HCEC 1CT (cell line): ENCODE measurements at regions not wholly inside any gene's neighbourhood (a gene's known extent, or its start where the extent isn't known, plus 50 kb on each side); places are given as distances from the start of the nearest gene placed in this dataset.
"Not testable (repeated sequence)": the region's sequence is repeated elsewhere in the genome, so short reads cannot be mapped to it uniquely, and the experiment has no call there.

Source experiments
- DNase-seq: peaks from one replicate; pipeline ENCODE4 v3.0.0-alpha.2; 2017

DNA sequence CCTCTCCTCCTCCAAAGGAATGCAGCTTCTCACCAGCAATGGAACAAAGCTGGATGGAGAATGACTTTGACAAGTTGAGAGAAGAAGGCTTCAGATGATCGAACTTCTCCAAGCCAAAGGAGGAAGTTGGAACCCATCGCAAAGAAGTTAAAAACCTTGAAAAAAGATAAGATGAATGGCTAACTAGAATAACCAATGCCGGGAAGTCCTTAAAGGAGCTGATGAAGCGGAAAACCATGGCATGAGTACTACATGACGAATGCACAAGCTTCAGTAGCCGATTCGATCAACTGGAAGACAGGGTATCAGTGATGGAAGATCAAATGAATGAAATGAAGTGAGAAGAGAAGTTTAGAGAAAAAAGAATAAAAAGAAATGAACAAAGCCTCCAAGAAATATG lies 629.2 kb upstream of the PABPC4L start:
- not testable (repeated sequence) for DNase-seq

DNA sequence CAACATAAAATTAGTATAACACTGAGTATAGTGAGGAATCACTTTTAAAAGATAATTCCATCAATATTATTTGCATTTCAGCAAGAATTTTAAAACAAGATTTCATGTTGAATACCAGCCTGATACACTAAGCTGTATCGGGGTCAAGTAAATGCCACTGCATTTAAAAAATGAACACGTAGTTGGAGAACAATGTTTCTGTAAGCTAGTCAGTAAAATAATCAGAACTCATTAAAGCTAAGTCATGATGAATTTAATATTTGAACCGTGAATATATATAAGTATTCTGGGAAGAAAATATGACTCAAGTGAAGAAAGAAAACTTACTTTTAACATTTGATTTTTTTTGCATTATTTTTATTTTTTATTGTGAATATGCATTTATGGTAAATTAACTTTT lies 611.0 kb upstream of the PABPC4L start:
- DNase-seq = no peak

DNA sequence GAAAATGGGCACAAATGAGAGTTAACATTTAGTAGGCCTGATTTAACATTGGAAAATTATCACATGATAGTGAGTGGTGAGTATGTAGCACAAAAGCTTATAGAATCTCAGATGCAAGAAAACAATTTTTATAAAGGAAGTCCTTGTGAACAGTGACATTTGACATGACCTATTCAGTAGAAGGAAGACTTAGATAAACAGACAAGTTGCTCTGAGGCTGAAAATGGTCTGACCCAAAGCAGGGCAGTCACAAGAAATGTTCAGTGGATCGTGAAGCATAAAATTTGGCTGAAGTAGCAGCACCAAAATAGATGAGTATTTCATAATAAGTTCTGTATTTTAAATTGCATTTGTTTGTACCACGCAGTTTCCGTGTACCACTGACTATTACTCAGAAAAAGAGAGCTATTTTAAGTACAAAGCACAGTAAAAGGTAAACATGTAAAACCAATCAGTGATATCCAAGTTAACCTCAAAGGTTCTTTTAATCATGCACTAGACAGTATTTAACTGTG lies 605.7 kb upstream of the PABPC4L start:
- DNase-seq = no peak

DNA sequence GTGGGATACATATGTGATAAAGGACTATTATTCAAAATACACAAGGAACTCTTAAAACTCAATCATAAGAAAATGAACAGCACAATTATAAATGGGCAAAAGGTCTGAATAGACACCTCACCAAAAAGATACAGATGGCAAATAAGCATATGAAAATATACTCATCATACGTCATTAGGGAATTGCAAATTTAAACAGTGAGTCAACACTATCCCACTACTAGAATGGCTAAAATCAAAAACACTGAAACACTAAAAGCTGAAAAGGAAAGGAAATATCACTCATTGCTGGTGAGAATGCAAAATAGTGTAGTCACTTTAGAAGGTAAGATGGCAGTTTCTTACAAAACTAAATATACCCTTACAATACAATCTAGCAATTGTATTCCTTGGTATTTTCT lies 597.0 kb upstream of the PABPC4L start:
- no peak for DNase-seq

DNA sequence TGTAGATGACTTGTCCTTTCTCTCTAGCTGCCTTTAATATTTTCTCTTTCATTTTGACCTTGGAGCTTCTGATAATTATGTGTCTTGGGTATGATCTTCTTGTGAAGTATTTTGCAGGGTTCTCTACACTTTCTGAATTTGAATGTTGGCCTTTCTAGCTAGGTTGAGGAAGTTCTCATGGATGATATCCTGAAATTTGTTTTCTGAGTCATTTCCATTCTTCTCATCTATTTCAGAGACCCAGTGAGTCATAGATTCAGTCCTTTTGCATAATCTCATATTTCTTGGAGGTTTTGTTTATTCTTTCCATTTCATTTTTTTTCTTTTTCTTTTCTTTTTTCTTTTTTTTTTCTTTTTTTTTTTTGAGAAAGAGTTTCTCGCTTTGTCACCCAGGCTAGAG lies 585.7 kb upstream of the PABPC4L start:
- DNase-seq = peak; percentile 7

DNA sequence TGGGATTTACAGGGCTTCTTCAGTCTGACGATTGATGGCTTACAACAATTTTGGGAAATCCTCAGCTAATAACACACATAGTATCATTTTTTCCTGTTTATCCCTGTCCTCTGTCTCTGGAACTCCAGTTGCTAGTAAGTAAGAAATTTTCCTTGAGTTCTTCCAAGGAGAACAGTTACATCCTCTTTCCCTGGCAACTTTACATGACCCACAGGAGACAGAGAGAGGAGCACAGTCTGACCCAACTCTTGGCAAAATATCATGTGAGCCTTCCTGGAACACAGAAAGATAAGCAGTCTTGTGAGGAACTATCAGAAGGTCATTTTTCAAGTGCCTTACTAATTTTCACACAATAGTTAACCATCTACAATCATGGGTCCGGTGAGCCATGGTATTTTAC lies 578.7 kb upstream of the PABPC4L start:
- DNase-seq = no peak

DNA sequence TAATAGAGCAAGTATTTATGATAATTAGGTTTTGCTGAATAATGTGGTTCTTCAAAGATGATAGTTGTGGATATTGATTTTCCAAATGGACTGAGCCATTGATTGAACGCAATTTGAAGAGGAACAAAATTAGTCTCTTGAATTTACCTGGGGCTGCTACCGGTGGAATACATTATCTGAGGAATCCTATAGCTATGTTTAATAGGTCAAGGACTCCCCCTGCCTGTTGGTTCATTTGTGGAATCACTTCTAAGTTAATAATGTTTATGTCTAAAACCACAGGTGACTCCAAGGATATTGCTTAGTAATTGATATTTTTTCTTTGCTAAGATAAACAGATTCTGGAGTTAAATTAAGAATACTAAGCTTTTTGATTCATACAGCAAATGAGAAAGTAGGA lies 576.0 kb upstream of the PABPC4L start:
- no peak for DNase-seq

DNA sequence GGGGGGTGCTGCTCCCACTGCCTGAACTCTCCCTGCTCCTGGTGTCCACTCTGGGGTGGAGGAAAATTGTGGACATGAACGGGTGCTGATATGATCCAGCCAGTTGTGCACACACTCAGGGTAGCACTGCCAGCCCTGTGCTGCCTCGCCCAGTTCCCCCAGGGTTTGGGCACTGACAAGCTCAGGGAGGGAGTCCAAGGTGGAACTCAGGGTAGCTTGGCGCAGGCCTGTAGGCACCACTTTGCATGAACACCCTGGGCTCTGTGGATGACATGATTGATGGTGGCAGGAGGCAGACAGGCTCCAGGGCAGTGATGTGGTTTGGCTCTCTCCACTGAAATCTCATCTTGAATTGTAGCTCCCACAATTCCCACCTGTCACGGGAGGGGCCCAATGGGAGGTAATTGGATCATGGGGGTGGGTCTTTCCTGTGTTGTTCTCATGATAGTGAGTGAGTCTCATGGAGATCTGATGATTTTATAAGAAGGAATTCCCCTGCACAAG lies 572.0 kb upstream of the PABPC4L start:
- no peak for DNase-seq

DNA sequence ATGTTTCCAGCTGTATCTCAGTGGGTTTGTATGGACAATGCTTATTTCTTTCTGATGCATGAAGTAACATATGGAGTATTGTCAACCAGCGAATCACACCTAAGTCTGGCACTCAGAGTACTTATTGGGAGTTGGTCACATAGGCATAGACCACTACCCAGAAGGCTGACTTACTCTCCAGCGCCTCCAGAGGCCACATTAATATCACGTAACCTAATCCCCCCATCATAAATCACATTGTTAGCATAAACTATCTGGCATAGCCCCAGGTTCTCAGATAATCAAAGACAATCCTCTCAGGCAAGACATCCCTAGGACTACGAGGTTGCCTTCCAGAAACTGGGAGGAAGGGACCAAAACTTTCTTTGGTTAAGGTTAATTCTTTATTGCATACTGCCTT lies 560.5 kb upstream of the PABPC4L start:
- no peak for DNase-seq

DNA sequence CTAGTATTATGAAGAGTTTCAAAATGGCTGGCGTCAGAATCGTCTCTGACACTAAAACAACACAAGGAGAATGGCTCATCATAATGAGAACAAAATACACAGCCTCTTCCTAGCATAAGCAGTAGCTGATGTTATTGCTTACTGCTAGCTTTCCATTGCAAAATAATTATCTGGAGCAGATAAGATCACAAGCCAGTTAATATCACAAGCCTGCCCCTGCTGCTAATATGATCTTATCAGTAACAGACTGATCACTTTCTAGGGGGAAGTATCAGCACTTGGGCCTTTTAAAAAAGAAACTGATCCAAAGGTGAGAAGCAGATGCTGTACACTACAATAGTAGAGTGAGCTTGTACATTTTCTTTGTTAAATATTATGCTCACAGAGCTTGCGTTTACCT lies 554.8 kb upstream of the PABPC4L start:
- no peak for DNase-seq

DNA sequence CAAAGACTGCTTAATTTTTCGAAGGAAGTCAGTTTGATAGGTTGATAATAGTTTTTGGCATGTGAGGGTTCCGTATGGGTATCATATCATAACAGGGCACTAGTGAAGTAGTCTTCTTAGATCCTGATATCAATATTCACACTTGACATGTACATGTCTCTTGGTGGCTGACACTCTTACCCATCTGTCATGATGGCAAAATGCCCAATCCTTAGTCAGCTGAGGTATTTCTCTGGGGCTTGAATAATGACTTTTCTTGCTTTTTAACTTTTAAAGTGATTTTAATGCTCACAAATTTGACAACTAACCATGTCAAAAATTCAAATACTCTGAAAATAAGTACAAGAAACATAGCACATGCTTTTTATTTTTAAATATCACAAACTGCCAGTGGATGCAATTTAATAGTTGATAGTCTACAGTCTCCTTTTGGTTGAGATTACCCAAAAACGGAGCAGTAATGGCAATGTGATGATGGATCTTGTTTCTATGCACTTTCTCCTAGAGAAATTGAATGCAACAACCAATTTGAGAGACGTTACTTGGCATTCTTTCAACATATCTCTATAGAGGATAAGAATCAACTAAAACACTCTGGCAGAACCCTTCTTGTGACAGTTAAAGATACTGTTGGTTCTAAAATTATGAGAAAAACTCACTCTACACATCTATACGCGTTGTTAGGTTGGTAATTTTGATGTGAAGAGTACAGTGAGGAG lies 552.9 kb upstream of the PABPC4L start:
- DNase-seq = no peak

DNA sequence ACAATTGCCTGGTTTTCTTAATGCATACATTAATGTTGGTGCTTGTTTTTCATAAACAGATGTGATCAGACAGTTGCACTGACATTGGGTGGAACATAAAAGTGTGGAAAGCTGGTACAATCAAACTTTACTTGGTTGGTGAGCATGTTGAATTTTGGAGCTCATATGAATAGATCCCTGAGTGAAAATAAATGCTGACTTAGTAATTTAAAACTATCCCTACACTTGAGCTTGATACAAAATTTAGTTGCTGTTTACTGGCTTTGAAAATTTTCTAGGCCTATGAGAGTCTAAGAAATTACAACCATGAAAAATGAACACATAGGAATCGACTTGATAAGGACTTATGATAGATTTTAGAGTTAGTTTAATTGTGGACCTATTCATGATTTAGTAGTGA lies 551.8 kb upstream of the PABPC4L start:
- no peak for DNase-seq

DNA sequence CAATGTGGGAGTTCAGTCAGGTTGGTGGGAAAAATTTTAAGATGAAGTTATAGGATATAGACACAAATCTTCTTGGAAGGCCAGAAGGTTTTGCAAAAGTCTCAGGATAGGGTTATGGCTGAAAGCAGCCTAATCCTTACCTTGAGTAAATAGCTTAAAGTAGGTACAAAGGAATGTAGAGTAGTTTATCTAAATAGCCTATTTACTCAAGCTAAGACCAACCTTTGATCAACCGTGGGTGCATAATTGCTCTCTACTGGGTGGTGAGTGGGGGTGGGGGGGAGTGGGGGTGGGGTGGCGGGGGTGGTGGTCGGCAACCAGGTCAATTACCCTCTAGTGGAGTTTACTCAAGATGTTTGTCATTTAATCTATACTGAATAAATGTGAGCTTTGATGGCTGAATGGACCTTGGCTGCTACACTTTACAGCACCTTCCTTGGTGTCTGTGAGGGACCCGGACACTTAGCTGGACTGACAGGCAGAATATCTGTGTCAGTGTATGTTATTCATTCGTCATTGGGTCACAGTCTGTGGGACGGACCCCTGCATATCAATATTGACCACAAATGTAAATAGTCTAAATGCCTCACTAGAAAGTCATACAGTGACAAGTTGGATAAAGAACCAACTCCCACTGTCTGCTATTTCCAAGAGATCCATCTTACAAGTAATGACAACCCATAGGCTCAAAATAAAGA lies 545.7 kb upstream of the PABPC4L start:
- DNase-seq = no peak

DNA sequence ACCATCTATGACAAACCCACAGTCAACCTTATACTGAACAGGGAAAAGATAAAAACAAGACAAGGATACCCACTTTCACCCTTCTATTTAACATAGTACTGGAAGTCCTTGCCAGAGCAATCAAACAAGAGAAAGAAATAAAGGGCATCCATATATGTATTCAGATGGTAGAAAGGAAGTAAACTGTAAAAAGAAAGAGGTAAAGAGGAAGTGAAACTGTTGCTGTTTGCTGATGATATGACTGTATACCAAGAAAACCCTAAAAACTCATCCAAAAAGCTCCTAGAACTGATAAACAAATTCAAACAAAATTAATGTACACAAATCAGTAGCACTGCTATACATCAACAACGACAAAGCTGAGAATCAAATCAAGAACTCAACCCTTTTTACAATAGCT lies 538.7 kb upstream of the PABPC4L start:
- DNase-seq = no peak

DNA sequence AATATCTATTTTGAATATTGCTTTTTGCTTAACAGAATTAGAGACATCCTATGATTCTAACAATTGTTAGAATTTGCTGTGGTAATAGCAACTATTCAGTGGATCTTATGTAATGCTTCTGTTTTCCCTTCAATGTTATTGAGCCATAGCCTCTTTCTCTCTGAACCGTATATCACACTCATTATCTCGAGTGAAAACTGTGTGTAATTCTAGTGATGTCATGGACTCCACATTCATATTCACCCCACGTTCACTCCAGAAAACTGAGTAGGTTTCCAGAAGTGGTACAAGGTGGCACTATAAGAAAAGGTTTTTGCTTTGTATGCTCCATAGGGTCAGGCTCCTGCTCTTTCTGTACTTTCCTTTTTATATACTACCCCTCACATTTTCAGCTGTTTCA lies 534.3 kb upstream of the PABPC4L start:
- no peak for DNase-seq

DNA sequence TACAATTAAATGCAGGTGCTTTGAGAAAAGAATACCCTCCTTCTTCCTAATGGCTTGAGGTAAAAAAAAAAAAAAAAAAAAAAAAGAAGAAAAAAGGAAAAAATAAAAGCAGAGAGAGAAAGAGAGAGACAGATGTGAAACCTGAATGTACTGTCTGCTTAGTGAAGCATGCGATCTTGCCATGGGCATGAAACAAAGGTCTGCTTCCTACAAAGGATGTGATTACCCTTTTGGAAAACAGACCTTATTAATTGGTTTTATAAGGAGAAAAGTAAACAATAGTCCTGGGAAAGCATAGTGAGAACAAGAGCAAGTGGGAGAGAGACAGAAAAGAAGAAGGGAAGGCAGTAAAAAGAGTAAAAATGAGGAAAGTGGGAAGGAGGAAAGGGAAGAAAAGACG lies 526.1 kb upstream of the PABPC4L start:
- DNase-seq = no peak

DNA sequence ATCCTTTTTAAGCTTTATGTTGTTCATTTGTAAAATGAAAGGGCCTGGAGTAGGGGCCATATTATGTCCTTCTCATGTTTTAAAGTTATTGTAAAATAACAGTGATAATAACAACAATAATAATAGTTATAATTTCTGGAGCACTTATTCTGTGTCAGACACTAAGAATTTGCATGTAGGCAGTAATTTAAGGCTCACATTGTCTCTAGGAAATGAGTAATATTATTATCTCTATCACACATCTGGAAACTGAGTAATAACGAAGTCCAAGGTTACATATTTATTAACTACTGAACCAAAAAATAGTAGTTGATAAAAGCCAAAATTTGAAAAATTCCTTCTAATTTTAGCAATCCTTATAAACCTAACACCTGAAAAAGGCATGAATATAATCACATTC lies 520.7 kb upstream of the PABPC4L start:
- no peak for DNase-seq

DNA sequence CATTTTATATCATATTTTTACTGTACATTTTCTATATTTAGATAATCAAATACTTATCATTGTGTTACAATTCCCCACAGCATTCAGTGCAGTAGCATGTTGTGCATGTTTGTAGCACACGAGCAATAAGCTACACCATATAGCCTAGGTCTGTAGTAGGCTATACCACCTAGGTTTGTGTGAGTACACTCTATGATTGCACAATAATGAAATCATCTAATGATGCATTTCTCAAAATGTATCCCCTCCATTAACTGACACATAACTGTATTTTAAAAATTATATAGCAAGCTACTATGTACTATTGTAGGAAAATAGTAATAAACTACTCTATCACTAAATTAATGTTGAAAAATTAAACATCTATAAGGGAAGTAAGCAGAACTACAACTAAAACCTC lies 518.4 kb upstream of the PABPC4L start:
- DNase-seq = no peak

DNA sequence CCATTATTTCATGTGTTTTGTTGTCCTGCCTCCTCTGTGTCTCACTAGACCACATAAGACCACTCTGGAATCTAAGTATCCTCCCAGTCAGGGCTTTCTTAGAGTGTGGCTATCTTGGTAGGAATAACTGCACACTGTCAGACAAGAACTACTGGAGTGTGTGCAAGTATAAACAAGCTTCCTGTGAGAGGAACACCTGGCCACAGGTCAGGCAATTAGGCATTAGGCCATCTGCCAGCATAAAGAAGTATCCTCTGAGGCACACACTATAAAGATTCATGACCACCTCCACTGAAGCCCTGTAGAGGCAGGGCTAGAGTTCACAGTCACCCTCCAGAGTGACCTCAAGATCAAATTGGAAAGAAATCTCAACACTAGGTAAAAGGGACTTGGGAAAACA lies 507.0 kb upstream of the PABPC4L start:
- DNase-seq = no peak

DNA sequence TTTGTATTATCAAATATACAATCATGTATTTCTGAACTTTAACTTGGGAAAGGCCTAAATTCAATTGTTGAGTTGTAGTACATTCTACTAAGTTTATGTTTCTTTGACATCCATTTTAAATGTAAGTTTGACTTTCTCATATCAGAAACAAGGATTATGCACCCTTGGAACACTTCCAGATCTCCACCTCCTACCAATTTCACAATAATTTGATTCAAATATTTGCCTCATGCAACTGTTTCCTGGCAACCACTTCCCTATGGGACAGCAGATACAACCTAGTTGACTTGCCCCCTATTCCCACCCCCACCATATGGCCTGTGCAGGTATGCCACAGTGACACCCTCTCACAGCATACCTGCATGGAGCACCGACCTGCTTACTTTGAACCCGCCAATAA lies 506.4 kb upstream of the PABPC4L start:
- no peak for DNase-seq

DNA sequence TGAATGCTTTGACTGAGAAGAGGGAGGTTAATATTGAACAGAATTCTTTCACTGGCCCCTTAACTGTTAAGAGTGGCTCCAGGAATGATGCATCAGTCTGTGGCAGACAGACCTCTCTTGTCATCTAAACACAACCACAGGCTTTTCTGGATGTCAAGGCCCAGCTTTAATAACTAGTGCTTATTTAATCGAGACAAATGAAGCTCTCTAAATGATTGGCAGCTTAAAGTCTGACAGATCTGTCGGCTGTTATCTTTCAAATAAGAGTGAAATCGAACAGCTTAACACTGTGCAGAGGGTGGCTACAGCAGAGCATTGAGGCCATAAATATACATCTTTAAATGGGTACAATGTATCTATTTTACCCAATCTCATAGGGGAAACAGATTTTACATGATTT lies 500.8 kb upstream of the PABPC4L start:
- DNase-seq = no peak

DNA sequence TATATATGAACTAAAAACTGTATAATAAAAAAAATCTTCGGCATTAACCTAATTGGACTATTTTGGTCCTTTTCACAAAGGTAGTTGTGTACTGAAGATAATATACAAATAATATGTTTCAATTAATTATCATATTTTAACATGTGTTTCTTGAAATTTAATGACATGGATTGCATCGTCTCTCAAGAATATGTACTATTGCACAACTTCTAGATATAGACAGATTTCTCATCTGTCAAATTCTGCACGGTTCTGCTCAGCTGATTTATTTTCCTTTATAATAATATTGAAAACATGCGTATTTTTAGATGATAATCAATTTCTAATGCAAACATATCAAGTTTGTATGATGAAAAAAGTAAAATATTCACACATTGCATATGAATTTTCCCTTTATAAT lies 498.7 kb upstream of the PABPC4L start:
- no peak for DNase-seq

DNA sequence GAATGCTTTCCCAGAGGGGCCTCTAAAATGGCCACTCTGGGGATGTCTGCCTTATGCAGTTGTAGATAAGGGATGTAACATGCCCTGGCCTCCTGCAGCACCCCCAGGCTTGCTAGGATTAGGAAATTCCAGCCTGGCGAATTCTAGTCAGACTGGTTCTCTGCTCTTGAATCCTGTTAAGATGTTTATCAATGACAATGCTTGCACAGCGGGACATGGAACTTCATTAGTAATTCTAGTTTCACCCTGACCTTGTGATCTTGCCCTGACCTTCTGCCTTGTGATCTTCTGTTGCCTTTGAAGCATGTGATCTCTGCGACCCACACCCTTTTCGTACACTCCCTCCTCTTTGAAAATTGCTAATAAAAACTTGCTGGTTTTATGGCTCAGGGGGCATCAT lies 497.2 kb upstream of the PABPC4L start:
- not testable (repeated sequence) for DNase-seq

DNA sequence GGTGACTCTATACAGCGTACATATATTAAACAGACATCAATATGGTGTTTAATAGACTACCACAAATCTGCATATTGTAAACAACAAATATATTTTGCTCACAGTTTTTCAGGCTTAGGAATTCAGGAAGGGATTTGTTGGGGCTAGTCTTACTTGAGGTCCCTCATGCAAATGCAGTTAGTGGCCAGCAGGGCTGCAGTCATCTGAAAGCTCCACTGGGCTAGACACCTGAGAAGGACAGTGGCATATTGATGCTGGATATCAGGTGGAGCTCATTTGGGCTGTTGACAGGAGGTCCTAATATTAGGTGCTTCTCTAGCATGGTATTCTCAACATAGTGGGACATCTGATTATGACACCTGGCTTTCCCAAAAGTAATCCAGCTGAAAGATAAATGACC lies 493.8 kb upstream of the PABPC4L start:
- no peak for DNase-seq

DNA sequence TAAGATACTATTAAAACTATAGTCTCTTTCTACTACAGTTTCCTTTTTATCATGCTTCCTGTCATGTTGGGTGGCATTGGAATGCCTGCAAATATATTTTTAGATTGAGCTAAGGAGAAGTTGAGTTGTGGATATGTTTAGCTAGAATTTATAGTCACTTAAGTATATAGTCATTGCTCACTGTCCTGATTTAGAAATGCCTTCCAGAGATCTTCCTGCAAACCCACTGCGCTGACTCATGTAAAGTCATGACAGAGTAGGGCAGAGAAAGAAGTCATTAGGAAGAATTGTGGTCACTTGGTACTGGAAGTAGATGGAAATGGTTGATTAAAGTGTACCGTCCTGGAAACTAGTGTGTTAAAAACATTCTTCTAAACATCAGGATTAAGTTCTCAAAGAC lies 490.3 kb upstream of the PABPC4L start:
- peak; percentile 9 for DNase-seq
